Tibial nerve (tissue), 4 donors: ENCODE measurements at regions not wholly inside any gene's neighbourhood (a gene's known extent, or its start where the extent isn't known, plus 50 kb on each side); places are given as distances from the start of the nearest gene placed in this dataset.
"Not testable (repeated sequence)": the region's sequence is repeated elsewhere in the genome, so short reads cannot be mapped to it uniquely, and the experiment has no call there.

Source experiments
- DNase-seq, 2 donors: peaks; one replicate each; pipeline ENCODE4 v3.0.0-alpha.2; 2019; ENCODE audit warnings: low spot score in 2 of 2
- H3K27ac ChIP-seq, 4 donors: fragments of 200-600 bp; sonication (generic) in 3 of 4; one replicate each; pipeline ENCODE4 v1.5.1; 2017 to 2019; ENCODE audit warnings: mild to moderate bottlenecking in 1 of 4
- H3K27me3 ChIP-seq, 2 donors: fragments of 200-600 bp; sonication (generic) in 1 of 2; one replicate each; pipeline versions ENCODE4 v1.5.1 to v1.6.0; 2017 to 2019
- H3K36me3 ChIP-seq, 3 donors: fragments of 200-600 bp; sonication (generic); one replicate each; pipeline ENCODE4 v1.5.1; 2018 to 2019
- H3K4me1 ChIP-seq, 4 donors: fragments of 200-600 bp; sonication (generic) in 3 of 4; one replicate each; pipeline ENCODE4 v1.5.1; 2017 to 2019
- H3K4me3 ChIP-seq, 4 donors: fragments of 200-600 bp; sonication (generic) in 3 of 4; one replicate each; pipeline ENCODE4 v1.5.1; 2017 to 2019; ENCODE audit warnings: mild to moderate bottlenecking in 1 of 4, moderate library complexity in 1 of 4
- H3K9me3 ChIP-seq, 4 donors: fragments of 200-600 bp; sonication (generic) in 3 of 4; one replicate each; pipeline ENCODE4 v1.5.1; 2017 to 2019
- WGBS, 2 donors: methylation state at CpG; one replicate each; pipeline ENCODE4 v1.1.5; 2018; 5-methylcytosine and 5-hydroxymethylcytosine counted together

DNA sequence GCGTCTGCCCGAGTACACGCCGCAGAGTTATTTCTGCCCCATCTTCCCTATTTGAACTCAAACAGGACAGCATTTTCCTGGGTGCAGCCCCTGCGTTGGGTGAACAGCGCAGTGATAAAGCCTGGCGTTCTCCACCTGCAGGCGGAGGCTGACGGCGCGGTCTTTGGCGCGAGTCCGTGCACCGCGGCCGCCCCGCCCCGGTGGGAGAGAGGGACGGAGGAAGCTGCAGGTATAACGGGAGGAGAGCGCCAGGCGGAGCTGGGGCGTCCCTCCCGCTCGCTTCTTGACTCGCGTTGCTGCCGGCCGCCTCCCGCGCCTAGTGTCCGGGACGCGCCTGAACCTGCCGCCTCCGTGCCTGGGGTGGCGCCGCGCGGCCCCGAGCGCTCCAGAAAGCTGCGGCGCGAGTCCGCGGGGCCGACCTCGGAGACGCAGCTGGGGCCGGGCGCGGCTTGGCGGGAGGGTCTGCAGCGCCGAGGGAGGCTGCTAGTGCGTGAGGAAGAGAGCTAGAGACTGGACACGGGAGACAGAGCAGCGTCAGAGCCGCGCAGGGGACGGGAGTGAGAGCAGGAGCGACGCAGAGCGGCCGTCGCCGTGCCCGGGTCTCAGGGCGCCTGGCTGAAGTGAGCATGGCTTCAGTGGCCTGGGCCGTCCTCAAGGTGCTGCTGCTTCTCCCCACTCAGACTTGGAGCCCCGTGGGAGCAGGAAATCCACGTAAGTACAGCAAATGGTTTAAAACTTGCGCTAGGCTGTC is 140.7 kb downstream of the SPATA31A7 start:
- 0% methylated on average over 3 to 24 of the region's 75 CpGs for WGBS, 2 donors
- peak overlapping the region in 2 of 4 donors; percentile 15 to 47 for H3K4me3 ChIP-seq
- not testable (repeated sequence) for H3K4me1 ChIP-seq, H3K36me3 ChIP-seq, H3K27me3 ChIP-seq, H3K9me3 ChIP-seq, H3K27ac ChIP-seq, DNase-seq

DNA sequence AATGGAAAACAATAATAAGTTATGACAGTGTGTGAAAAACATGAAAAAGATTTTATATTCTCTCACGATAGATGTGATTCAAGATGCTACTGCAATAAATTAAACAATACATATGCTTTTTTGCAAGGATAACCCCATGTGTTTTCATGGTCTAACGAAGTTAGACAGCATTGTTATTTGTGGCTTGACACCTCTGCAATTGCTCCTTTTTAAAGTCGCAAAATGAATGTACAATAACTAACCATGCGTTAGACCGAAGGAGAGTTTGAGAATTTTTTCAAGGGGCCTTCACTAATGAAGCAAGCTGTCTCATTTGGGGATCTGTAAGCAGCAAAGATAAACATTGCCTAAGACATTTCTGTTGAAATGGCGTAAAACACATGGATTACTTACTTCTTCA is 167.1 kb downstream of the SPATA31A7 start:
- H3K9me3 ChIP-seq, H3K4me1 ChIP-seq, H3K4me3 ChIP-seq, H3K27me3 ChIP-seq, H3K36me3 ChIP-seq, DNase-seq, H3K27ac ChIP-seq: not testable (repeated sequence)
- WGBS, 2 donors: 43% methylated on average over 1 of the region's 6 CpGs; no CpG with 5 or more reads in 1 of the 2 donors

DNA sequence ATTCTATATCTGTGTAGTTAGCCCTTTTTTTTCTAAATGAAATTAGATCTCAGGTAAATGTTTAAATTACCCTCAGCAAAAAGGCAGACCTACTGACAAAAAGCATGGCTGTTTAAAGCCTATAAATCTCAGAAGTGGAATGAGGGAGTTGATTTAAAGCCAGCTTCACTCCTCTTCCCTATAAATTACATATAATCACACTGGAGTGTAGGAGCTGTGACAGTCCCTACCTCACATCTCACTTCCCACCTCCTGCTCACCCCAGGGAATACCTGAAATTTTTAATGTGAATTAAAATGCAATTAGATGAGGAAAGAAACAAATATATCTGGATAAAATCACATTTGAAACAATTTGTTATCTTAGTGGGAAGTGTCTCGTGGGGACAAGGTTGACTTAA is 184.6 kb downstream of the SPATA31A7 start:
- not testable (repeated sequence) for H3K36me3 ChIP-seq, H3K9me3 ChIP-seq, DNase-seq, H3K27me3 ChIP-seq, H3K4me3 ChIP-seq, H3K4me1 ChIP-seq, H3K27ac ChIP-seq
- WGBS, 2 donors: 100% methylated on average over 1 of the region's 1 CpG

DNA sequence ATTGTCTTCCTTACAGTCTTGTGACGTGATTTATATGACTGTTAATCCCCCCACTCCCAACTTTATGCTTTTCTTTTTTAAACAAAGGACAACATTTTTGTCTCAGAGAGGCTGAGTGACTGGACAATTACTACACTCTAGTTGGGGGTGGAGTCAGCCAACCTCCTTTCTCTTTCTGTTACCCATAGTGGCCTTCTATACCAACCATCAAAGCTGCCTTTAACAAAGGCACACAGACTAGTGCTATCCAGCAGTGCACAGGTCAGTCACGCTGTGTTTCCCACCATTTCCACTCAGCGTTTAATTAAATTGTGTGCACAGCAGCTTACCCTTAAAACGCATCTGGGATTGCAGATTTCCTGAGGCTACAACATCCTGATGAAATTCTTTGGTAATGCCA is 186.3 kb downstream of the SPATA31A7 start:
- no CpG with 5 or more reads among the region's 4 CpGs for WGBS, 2 donors
- H3K4me1 ChIP-seq, H3K36me3 ChIP-seq, H3K9me3 ChIP-seq, DNase-seq, H3K27me3 ChIP-seq, H3K4me3 ChIP-seq, H3K27ac ChIP-seq: not testable (repeated sequence)

DNA sequence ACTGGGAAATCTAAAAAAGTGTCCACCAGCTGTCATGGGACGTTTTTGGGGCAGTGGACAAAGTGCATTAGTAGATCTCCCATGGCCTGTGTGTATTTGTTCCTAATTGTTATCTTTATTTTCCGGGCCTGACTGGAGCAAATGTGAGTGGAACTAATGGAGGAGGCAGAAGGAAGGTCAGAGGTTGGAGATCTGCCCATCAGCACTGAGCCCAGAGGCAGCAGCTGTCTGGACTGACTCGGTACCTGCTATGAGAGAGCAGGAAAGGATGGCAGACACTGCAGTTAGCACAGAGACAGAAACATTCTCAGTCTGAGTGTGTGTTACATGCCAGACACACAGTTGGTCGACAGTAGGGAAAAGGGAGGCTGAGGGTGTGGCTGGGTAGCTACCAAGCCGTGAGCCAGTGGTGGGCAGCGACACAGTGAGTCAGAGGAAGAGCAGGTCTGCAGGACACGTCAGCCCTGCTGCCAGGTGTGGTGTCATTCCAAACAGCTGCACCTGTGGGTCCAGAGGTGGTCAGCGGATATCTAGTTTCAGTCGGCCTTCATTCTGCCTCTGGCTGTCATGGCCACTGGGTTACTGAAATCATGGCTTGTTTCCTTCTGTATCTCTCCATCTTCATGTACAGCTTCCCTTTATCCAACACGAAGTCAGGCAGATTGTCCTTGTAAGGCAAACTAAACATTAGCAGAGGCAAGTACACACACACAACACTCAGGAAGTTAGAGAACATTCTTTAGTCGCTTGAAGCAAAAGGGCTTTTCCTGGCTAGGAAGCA is 196.4 kb downstream of the SPATA31A7 start:
- H3K36me3 ChIP-seq, DNase-seq, H3K27me3 ChIP-seq, H3K4me1 ChIP-seq, H3K9me3 ChIP-seq, H3K4me3 ChIP-seq, H3K27ac ChIP-seq: not testable (repeated sequence)
- no CpG with 5 or more reads among the region's 11 CpGs for WGBS, 2 donors

DNA sequence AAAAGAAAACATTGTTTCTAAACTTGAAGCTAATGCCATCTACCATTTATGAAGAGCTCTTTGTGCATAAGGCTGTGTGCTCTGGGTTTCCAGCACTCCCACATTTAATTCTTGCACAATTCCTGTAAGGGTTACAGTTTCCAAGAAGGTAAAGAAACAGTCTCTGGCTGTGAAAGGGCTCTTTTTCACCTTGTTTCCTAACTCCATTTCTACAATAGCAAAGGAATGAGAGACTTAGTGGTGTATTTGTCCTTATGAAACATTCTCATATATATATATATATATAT is 196.9 kb downstream of the SPATA31A7 start:
- not testable (repeated sequence) for H3K36me3 ChIP-seq, H3K4me1 ChIP-seq, H3K9me3 ChIP-seq, H3K27ac ChIP-seq, H3K4me3 ChIP-seq, DNase-seq, H3K27me3 ChIP-seq

DNA sequence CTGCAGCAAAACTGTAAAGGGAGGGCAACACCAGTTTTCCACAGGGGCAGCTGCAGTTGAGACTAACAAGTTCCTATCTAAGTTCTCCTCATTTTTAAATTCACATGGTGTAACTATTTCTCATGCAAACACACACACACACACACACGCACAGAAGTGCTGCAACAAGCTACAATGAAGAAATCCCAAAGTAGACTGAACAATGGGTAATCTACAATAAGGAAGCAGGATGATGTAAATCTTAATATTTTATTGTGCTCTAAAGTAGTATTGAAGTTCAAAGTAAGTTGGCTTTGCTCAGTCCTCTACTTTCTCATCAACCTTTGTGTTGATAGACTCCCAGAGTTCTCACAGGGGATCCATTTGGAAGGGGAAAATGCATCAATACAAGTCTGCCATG is 212.9 kb downstream of the SPATA31A7 start:
- no CpG with 5 or more reads among the region's 1 CpG for WGBS, 2 donors
- not testable (repeated sequence) for H3K4me3 ChIP-seq

DNA sequence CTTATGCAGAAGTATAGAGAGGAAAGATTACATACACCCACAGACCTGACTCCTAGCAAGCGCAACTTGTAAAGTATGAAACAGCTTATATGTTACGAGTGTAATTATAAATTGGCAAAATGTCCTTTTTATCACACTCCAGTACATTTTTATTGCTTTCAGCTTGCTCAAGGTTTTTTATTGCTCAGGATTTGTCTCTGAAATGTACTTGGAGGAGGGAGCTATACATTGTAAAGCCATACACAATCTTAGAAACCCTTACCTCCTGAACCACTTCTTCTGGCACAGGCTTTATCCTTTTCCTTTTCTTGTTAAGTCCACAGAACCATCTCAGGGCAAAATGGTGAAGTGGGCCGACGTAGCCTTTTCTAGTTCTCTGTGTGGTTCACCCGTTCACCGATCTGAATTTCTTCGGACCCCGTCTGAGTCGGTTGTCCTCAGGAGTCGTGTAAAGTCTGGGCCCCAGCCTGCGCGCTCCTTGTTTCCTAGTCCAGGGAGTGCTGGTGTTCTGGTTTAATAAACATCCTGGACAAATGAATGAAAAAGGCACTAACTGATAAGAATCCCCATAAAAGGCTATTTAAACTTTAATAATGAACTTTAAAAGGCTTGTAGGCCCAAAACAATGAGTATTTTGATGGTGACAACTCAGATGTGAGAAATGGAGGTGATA is 222.2 kb downstream of the SPATA31A7 start:
- H3K36me3 ChIP-seq, H3K9me3 ChIP-seq, H3K4me1 ChIP-seq, H3K27ac ChIP-seq, H3K27me3 ChIP-seq, H3K4me3 ChIP-seq, DNase-seq: not testable (repeated sequence)
- 90% methylated on average over 2 of the region's 12 CpGs for WGBS, 2 donors

More for the DNA sequence above, 212.9 kb downstream of the SPATA31A7 start:
- not testable (repeated sequence) for H3K9me3 ChIP-seq, H3K36me3 ChIP-seq, H3K27ac ChIP-seq, H3K4me1 ChIP-seq, H3K27me3 ChIP-seq, DNase-seq

DNA sequence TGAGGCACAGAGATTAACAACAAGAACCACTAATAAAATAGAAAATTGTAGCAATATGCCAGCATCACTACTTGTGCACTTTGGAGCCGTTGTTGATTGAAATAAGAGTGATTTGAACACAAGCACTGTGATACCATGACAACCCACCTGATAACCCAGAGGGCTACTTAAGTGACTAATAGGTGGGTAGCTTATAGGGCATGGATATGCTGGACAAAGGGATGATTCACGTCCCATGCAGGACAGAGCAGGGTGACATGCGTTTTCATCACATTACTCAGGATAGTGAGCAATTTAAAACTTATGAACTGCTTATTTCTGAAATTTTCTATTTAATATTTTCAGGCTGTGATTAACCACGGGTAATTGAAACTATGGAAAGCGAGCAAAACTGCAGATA is 222.9 kb downstream of the SPATA31A7 start:
- H3K4me3 ChIP-seq, H3K27me3 ChIP-seq, DNase-seq, H3K9me3 ChIP-seq, H3K36me3 ChIP-seq, H3K4me1 ChIP-seq, H3K27ac ChIP-seq: not testable (repeated sequence)
- 80 to 100% methylated on average over 1 to 2 of the region's 5 CpGs for WGBS, 2 donors

DNA sequence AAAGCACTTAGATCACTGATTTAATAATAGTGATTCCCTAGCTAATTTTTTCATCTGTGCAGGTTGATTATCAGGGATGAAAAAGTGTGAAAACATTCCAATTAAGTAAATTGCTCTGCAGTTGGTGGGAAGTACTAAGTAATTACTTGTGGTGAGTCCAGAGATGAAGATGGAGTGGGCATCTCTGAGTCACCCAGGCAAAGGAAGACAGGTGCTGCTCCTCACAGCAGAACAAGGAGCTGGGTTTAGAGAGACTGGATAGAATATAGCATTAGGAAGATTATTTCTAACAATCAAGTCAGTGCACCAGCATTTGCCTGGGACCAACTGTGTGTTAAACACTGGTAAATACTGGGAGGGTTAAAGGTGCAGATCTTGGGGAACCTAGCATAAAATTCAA is 228.3 kb downstream of the SPATA31A7 start:
- H3K27ac ChIP-seq, H3K4me3 ChIP-seq, H3K9me3 ChIP-seq, H3K4me1 ChIP-seq, H3K27me3 ChIP-seq, DNase-seq, H3K36me3 ChIP-seq: not testable (repeated sequence)

DNA sequence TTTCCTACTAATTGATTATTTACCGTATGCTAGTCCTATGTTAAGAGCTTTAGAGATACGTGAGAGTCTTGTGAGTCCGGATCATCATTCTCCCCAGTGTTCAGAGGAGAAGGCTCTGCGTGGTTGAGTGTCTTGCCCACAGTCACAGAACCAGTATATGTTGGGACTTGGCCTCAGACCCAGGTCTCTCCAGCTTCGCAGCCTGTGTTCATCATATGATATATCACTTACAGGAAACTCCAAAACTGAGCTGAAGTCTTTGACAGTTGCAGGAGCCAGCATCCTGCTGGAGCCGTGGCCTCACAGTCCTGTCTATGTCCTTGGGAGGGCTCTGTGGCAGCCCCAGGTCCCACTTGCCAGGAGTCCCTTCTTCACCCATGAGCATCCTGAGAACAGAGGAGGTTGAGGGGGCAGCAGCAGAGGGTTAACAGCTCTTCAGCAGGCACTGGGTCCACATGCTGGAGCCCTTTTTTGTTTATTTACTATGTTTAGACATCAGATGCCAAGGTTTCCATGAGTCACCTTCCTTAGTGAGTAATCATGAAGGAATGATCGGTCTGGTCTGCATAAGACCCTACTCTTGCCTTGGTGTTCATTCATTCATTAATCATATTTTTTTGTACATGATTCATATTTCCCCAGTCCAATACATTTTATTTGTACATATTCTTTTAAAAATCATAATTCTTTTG is 230.6 kb downstream of the SPATA31A7 start:
- DNase-seq, H3K36me3 ChIP-seq, H3K4me3 ChIP-seq, H3K9me3 ChIP-seq, H3K27ac ChIP-seq, H3K27me3 ChIP-seq, H3K4me1 ChIP-seq: not testable (repeated sequence)
- no CpG with 5 or more reads among the region's 7 CpGs for WGBS, 2 donors

DNA sequence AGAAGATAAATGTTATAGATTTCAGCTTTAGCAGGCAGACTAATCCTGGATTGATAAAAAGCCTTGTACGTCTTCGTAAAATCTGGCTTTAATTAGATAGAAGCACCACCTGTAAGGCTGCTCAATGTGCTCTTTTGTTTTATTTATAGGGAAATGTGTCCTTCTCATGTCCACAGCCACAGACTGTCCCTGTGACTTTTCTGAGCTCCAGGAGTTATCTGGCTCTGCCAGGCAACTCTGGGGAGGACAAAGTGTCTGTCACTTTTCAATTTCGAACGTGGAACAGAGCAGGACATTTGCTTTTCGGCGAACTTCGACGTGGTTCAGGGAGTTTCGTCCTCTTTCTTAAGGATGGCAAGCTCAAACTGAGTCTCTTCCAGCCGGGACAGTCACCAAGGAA is 257.4 kb downstream of the SPATA31A7 start:
- not testable (repeated sequence) for DNase-seq, H3K27me3 ChIP-seq, H3K36me3 ChIP-seq, H3K4me1 ChIP-seq, H3K27ac ChIP-seq, H3K4me3 ChIP-seq, H3K9me3 ChIP-seq
- WGBS, 2 donors: no CpG with 5 or more reads among the region's 10 CpGs

DNA sequence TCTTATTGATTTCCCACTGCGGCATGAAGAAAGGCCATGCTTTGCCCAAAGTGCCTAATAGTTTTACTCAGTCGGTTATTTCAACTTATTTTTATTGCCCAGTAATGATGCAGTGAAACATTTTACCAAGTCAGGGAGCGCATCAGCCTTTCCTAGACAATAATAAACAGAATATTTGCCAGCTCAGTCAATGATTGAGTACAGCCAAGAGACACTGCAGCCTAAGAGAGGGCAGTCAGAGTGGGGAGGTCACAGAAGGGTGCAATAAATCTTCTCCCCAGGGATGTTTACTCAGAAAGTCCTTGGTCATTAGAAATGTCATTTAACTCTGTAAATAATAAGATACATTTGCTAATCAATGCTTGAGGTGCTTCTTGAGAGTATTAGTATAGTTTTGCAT is 271.0 kb downstream of the SPATA31A7 start:
- H3K36me3 ChIP-seq, H3K4me1 ChIP-seq, H3K9me3 ChIP-seq, H3K4me3 ChIP-seq, H3K27me3 ChIP-seq, DNase-seq, H3K27ac ChIP-seq: not testable (repeated sequence)
- no CpG with 5 or more reads among the region's 3 CpGs for WGBS, 2 donors
